DND-41 (cell line): ENCODE measurements at regions not wholly inside any gene's neighbourhood (a gene's known extent, or its start where the extent isn't known, plus 50 kb on each side); places are given as distances from the start of the nearest gene placed in this dataset.
A peak's percentile ranks its signal among the peaks of the same experiment; 100 is the strongest.
"Not testable (repeated sequence)": the region's sequence is repeated elsewhere in the genome, so short reads cannot be mapped to it uniquely, and the experiment has no call there.

Experiments
- ATAC-seq: fragments of 200-7000 bp; cut with Tn5 transposase; 3 replicates; pipeline ENCODE4 v1.9.1; 2021; ENCODE audit warnings: low read depth; ENCODE audit not compliant: insufficient read depth
- DNase-seq: peaks from one replicate; pipeline ENCODE4 v3.0.0-alpha.2; 2020
- H2AFZ ChIP-seq: 2 replicates; pipeline ENCODE4 v1.6.0; 2012; ENCODE audit warnings: low read depth, low read length
- H3K27ac ChIP-seq: 2 replicates; pipeline ENCODE4 v1.5.1; 2012; ENCODE audit warnings: low read length, inconsistent platforms
- H3K27me3 ChIP-seq: fragments of 200-600 bp; sonication (generic); 2 replicates; pipeline ENCODE4 v1.6.0; 2012; ENCODE audit warnings: low read length, mild to moderate bottlenecking, inconsistent platforms; ENCODE audit not compliant: insufficient read depth, poor library complexity
- H3K36me3 ChIP-seq: 2 replicates; pipeline ENCODE4 v1.5.1; 2012; ENCODE audit warnings: low read length, inconsistent platforms; ENCODE audit not compliant: insufficient read depth
- H3K4me1 ChIP-seq: 2 replicates; pipeline ENCODE4 v1.5.1; 2012; ENCODE audit warnings: mild to moderate bottlenecking, low read length; ENCODE audit not compliant: insufficient read depth
- H3K4me2 ChIP-seq: 2 replicates; pipeline ENCODE4 v1.6.0; 2012; ENCODE audit warnings: mild to moderate bottlenecking, moderate library complexity, low read length, inconsistent platforms; ENCODE audit not compliant: insufficient read depth
- H3K4me3 ChIP-seq, 2 experiments: fragments of 200-600 bp in 1 of 2; shearing (Covaris generic) in 1 of 2; 2 replicates each; pipeline ENCODE4 v1.5.1; 2012 to 2016; ENCODE audit warnings: inconsistent platforms in 2 of 2, low read length in 2 of 2, mild to moderate bottlenecking in 2 of 2, low read depth in 1 of 2, moderate library complexity in 1 of 2
- H3K79me2 ChIP-seq: 2 replicates; pipeline ENCODE4 v1.6.0; 2012; ENCODE audit warnings: low read length, inconsistent platforms; ENCODE audit not compliant: insufficient read depth
- H3K9ac ChIP-seq: 2 replicates; pipeline ENCODE4 v1.6.0; 2012; ENCODE audit warnings: low read depth, mild to moderate bottlenecking, inconsistent platforms, low read length, moderate library complexity
- H3K9me3 ChIP-seq: 2 replicates; pipeline ENCODE4 v1.5.1; 2012; ENCODE audit warnings: low read length, moderate library complexity, mild to moderate bottlenecking, inconsistent platforms; ENCODE audit not compliant: insufficient read depth, severe bottlenecking
- H4K20me1 ChIP-seq: 2 replicates; pipeline ENCODE4 v1.6.0; 2012; ENCODE audit warnings: low read length; ENCODE audit not compliant: insufficient read depth
- EZH2 ChIP-seq: IDR thresholded peaks from 3 replicates; pipeline ENCODE4 v1.6.1; 2012; ENCODE audit warnings: borderline replicate concordance, low read depth, mild to moderate bottlenecking, moderate library complexity, low read length, inconsistent platforms; ENCODE audit not compliant: severe bottlenecking
- TF ChIP-seq, protein P1 (sequence below): IDR thresholded peaks from 2 replicates; pipeline ENCODE4 v1.5.1; 2012; ENCODE audit warnings: borderline replicate concordance, low read length, moderate library complexity, mild to moderate bottlenecking; ENCODE audit not compliant: poor library complexity, severe bottlenecking; ENCODE audit errors: extremely low read depth

DNA sequence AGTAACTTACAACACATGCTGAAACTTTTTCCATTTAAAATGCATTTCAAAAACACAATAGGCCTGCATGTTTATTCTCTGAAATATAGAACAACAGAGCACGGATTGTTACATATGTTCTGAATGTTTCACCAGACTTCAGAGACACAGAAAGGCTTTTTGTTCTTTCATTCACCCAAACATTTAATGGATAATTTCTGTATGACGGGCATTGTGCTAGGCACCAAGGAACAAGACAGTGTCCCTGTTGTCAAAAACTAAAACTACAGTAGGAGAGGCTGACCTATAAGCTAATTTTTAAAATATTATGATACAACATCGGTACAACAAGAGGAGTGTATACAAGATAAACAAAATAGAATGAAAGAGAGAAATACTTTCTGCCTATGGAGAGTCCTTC is 81.9 kb upstream of the TEAD1 start:
- Histone ChIP-seq H4K20me1 (no peaks in the 10 kb centered on the region), H3K4me3 (no peak overlapping the region), H2AFZ (no peak overlapping the region), H3K27ac (no peak overlapping the region), H3K9me3 (no peaks in the 10 kb centered on the region), H3K9ac (no peak overlapping the region), H3K79me2 (no peaks in the 10 kb centered on the region), H3K4me1 (no peaks in the 10 kb centered on the region), H3K27me3 (peaks cover 19% of the 10 kb centered on the region), H3K36me3 (no peaks in the 10 kb centered on the region), H3K4me2 (no peak overlapping the region)
- DNase-seq (no peak), ATAC-seq (no peak)
- TF ChIP-seq, protein P1, sequence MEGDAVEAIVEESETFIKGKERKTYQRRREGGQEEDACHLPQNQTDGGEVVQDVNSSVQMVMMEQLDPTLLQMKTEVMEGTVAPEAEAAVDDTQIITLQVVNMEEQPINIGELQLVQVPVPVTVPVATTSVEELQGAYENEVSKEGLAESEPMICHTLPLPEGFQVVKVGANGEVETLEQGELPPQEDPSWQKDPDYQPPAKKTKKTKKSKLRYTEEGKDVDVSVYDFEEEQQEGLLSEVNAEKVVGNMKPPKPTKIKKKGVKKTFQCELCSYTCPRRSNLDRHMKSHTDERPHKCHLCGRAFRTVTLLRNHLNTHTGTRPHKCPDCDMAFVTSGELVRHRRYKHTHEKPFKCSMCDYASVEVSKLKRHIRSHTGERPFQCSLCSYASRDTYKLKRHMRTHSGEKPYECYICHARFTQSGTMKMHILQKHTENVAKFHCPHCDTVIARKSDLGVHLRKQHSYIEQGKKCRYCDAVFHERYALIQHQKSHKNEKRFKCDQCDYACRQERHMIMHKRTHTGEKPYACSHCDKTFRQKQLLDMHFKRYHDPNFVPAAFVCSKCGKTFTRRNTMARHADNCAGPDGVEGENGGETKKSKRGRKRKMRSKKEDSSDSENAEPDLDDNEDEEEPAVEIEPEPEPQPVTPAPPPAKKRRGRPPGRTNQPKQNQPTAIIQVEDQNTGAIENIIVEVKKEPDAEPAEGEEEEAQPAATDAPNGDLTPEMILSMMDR, result no peak
- TF ChIP-seq EZH2, result no peak

DNA sequence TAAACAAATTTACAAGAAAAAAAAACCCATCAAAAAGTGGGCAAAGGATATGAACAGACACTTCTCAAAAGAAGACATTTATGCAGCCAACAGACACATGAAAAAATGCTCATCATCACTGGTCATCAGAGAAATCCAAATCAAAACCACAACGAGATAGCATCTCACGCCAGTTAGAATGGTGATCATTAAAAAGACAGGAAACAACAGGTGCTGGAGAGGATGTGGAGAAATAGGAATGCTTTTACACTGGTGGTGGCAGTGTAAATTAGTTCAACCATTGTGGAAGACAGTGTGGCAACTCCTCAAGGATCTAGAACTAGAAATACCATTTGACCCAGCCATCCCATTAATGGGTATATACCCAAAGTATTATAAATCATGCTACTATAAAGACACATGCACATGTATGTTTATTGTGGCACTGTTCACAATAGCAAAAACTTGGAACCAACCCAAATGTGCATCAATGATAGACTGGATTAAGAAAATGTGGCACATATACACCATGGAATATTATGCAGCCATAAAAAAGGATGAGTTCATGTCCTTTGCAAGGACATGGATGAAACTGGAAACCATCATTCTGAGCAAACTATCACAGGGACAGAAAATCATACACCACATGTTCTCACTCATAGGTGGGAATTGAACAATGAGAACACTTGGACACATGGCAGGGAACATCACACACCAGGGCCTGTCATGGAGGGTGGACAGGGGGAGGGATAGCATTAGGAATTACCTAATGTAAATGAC is 79.0 kb upstream of the TEAD1 start:
- not testable (repeated sequence) for ATAC-seq, H2AFZ ChIP-seq

DNA sequence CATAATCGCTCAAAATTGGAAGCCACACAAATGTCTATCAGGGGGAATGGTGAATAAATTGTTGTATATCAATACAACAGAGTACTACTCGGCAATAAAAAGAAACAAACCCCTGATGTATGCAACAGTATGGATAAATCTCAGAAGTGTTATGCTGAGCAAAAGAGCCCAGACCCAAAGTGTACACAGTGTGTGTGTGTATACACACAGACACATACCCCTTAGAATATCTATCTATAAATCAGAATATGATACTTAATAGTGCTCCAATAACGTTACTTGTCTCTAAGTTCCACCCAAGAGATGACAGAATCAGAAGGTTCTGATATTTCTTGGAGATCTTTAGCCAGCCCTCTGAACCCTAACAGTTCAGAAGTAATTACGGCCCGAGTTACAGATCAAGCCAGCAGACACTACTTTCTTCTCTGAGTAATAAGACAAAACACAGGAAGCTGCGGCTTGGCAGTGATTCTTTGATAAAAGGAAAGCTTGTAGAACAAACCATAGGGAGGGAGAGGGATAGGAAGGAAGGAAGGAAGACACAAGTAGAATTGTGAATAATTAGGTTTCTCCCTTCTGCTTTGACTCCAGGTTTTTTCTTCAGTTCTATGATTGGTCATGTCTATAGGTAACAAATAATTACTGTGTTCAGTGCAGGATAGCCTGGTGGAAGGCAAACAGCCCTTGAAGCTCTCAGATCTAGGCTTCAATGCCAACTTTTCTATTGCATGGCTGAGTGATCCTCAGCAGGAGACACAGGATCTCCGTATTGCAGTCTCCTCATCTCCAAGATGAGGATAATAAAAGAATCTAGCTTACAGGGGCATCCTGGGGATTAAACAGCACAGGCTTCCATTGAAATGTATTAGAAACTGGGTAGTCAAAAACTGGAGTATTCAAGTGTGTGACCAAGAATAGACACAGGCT is 75.6 kb upstream of the TEAD1 start:
- Histone ChIP-seq H3K4me2 (no peak overlapping the region), H2AFZ (no peak overlapping the region), H3K9ac (no peak overlapping the region), H3K9me3 (no peaks in the 10 kb centered on the region), H3K36me3 (no peaks in the 10 kb centered on the region), H3K4me1 (peaks cover 8% of the 10 kb centered on the region; the same call in 1 of the 2 replicates), H3K4me3 (no peak overlapping the region), H3K27ac (no peak overlapping the region), H3K27me3 (peaks cover 15% of the 10 kb centered on the region), H3K79me2 (no peaks in the 10 kb centered on the region), H4K20me1 (0 out of 2 replicates have a peak, but pooled peaks cover 4% of the 10 kb centered on the region)
- TF ChIP-seq, protein P1, result no peak
- TF ChIP-seq EZH2, result no peak
- peak; percentile 95 for ATAC-seq
- peak; percentile 51 for DNase-seq

More for the DNA sequence above, 79.0 kb upstream of the TEAD1 start:
- not testable (repeated sequence) for H3K36me3 ChIP-seq, DNase-seq, H3K79me2 ChIP-seq, H3K4me3 ChIP-seq, H3K27ac ChIP-seq, H4K20me1 ChIP-seq, H3K4me1 ChIP-seq, H3K9ac ChIP-seq, H3K4me2 ChIP-seq, H3K9me3 ChIP-seq
- H3K27me3 ChIP-seq, result peaks cover 28% of the 10 kb centered on the region
